A673 (cell line): ENCODE measurements at regions not wholly inside any gene's neighbourhood (a gene's known extent, or its start where the extent isn't known, plus 50 kb on each side); places are given as distances from the start of the nearest gene placed in this dataset.

Experiments
- BruUV-seq: library from RNA; stranded (reverse); fragments of 400-500 nt; replicated peaks from 2 replicates; lab custom pipeline; 2021; lab: Mats Ljungman, UMichigan
- CTCF ChIA-PET: fragments of 300-600 bp; sonication (Branson Sonifier 250); formaldehyde crosslinking; loops from one replicate; lab custom pipeline; 2022; ENCODE audit warnings: antibody characterized with exemption; lab: Charles Lee
- POLR2A ChIA-PET: fragments of 300-600 bp; sonication (Branson Sonifier 250); formaldehyde crosslinking; loops from one replicate; lab custom pipeline; 2022; ENCODE audit warnings: antibody characterized with exemption; ENCODE audit not compliant: low non-redundant PET; lab: Charles Lee
- DNase-seq: peaks from one replicate; pipeline ENCODE4 v3.0.0-alpha.2; 2015; ENCODE audit warnings: low spot score
- H3K27ac ChIP-seq: fragments of 200-600 bp; sonication (generic); 2 replicates; pipeline ENCODE4 v1.5.1; 2016; ENCODE audit warnings: mixed run types, low read depth, mild to moderate bottlenecking, mixed read lengths, antibody characterized with exemption, low read length; ENCODE audit not compliant: poor library complexity, severe bottlenecking
- H3K27me3 ChIP-seq: fragments of 200-600 bp; sonication (generic); replicated peaks from 2 replicates; pipeline ENCODE4 v1.6.1; 2017; ENCODE audit warnings: mixed run types, low read depth, mild to moderate bottlenecking, mixed read lengths, antibody characterized with exemption, low read length; ENCODE audit not compliant: insufficient read depth, poor library complexity
- H3K36me3 ChIP-seq: fragments of 200-600 bp; sonication (generic); 2 replicates; pipeline ENCODE4 v1.6.1; 2016; ENCODE audit warnings: mixed run types, mild to moderate bottlenecking, mixed read lengths, antibody characterized with exemption, low read length; ENCODE audit not compliant: insufficient read depth, poor library complexity, severe bottlenecking
- H3K4me1 ChIP-seq: fragments of 200-600 bp; sonication (generic); 2 replicates; pipeline ENCODE4 v1.6.1; 2017; ENCODE audit warnings: mixed run types, mild to moderate bottlenecking, mixed read lengths, antibody characterized with exemption, low read length; ENCODE audit not compliant: insufficient read depth, poor library complexity, severe bottlenecking
- H3K4me3 ChIP-seq: fragments of 200-600 bp; sonication (generic); 2 replicates; pipeline ENCODE4 v1.5.1; 2016; ENCODE audit warnings: low read depth, mixed run types, mild to moderate bottlenecking, mixed read lengths, low read length; ENCODE audit not compliant: poor library complexity, severe bottlenecking
- H3K9me3 ChIP-seq: fragments of 200-600 bp; sonication (generic); 2 replicates; pipeline ENCODE4 v1.6.1; 2016; ENCODE audit warnings: mixed run types, low read depth, mild to moderate bottlenecking, mixed read lengths, antibody characterized with exemption, low read length; ENCODE audit not compliant: poor library complexity, severe bottlenecking
- CTCF ChIP-seq: fragments of 300-800, 200-600 bp; sonication (generic); conservative IDR thresholded peaks from 2 replicates; pipeline ENCODE4 v1.5.1; 2017; ENCODE audit warnings: low read depth, mild to moderate bottlenecking, antibody characterized with exemption, low read length, moderate library complexity, mixed read lengths
- EZH2 ChIP-seq: fragments of 200-600 bp; sonication (generic); IDR thresholded peaks from 2 replicates; pipeline ENCODE4 v1.6.1; 2017; ENCODE audit warnings: borderline replicate concordance, low read depth, mild to moderate bottlenecking, mixed read lengths, antibody characterized with exemption, low read length; ENCODE audit not compliant: poor library complexity, severe bottlenecking
- intact Hi-C: fragments of 100-400 bp; cut with micrococcal nuclease; formaldehyde crosslinking; loops from one replicate; pipeline ENCODE4 v1.10.0; 2022; ENCODE audit not compliant: unreplicated experiment

GRCh38 chr2:12539776-12540562 lies 176.8 kb upstream of the TRIB2 start:
- DNase-seq = no peak
- Histone ChIP-seq H3K4me1 (peaks cover 3% of the 10 kb centered on the region), H3K36me3 (no peaks in the 10 kb centered on the region), H3K4me3 (no peak overlapping the region), H3K27ac (no peak overlapping the region), H3K9me3 (no peaks in the 10 kb centered on the region), H3K27me3 (no peaks in the 10 kb centered on the region)
- BruUV-seq = no TSS peak
- ChIA-PET POLR2A (no interaction called here), CTCF (no interaction called here)
- intact Hi-C loops = no loop called here
- no peak for TF ChIP-seq EZH2
- TF ChIP-seq CTCF = no peak

DNA sequence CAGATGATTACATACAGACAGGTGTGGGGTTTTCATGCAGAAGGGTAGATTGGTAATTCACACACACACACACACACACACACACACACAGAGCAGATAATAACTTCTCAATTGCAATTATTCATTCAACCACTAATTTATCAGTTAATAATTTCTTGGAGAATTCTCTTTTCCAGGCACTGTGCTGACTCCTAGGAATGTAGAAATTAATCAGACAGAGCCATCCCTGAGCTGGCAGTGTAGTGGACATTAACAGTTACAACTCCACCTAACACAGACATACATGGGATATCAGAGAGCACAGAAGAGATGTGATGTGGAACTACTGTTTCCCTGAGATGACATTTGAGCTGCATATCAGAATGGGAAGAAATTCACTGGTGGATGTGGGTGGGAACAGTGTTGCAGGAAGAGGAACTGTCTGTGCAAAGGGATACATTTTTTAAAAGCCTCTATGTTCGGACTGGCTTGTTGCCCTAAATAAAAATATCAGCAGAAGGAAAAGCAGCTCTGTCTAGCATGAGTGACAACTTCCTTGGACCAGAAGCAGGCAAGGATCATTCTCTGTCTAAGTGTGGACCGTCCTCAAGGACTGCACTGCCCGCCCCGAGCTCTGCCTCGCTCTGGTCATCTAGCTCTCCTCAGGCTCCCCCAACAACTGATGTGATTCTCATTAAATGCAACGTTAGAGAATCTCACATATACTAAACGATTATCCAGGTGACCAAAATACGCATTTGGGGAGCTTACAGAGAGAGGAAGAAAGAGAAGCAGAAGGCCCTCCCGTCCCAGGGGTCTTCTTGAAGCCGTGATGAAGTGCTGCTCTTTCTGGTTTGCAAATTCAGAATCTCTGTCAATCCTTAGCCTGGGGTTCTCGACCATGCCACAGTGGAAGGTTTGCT lies 173.4 kb upstream of the TRIB2 start:
- CTCF ChIA-PET = no interaction called here

More for the DNA sequence above, 173.4 kb upstream of the TRIB2 start:
- POLR2A ChIA-PET = no interaction called here
- no TSS peak for BruUV-seq
- intact Hi-C loops = no loop called here
- Histone ChIP-seq H3K27me3 (no peaks in the 10 kb centered on the region), H3K36me3 (no peaks in the 10 kb centered on the region), H3K4me1 (no peaks in the 10 kb centered on the region), H3K9me3 (no peaks in the 10 kb centered on the region), H3K27ac (no peak overlapping the region), H3K4me3 (no peak overlapping the region)
- TF ChIP-seq CTCF = no peak
- no peak for TF ChIP-seq EZH2
- no peak for DNase-seq
